ENCODE measurements at regions not wholly inside any gene's neighbourhood (a gene's known extent, or its start where the extent isn't known, plus 50 kb on each side); places are given as distances from the start of the nearest gene placed in this dataset.
"Not testable (repeated sequence)": the region's sequence is repeated elsewhere in the genome, so short reads cannot be mapped to it uniquely, and the experiment has no call there.

- no peak for DNase-seq
Measured at GRCh38 chr9:88875400-88876120, 115.7 kb upstream of the S1PR3 start.

GRCh38 chr9:88880199-88880598 lies 111.1 kb upstream of the S1PR3 start:
- no peak for DNase-seq

GRCh38 chr9:88884291-88884690 lies 107.0 kb upstream of the S1PR3 start:
- not testable (repeated sequence) for DNase-seq

GRCh38 chr9:88886762-88887161 lies 104.5 kb upstream of the S1PR3 start:
- not testable (repeated sequence) for DNase-seq

GRCh38 chr9:88889386-88889785 lies 101.9 kb upstream of the S1PR3 start:
- DNase-seq, result no peak

- no peak for DNase-seq
Measured at GRCh38 chr9:88890546-88890945, 100.7 kb upstream of the S1PR3 start.

GRCh38 chr9:88891040-88891439 lies 100.2 kb upstream of the S1PR3 start:
- DNase-seq, result no peak

GRCh38 chr9:88892724-88893123 lies 98.5 kb upstream of the S1PR3 start:
- DNase-seq, result no peak

- no peak for DNase-seq
Measured at GRCh38 chr9:88897081-88897480, 94.2 kb upstream of the S1PR3 start.

- DNase-seq, result no peak
Measured at GRCh38 chr9:88898039-88898720, 93.1 kb upstream of the S1PR3 start.

- no peak for DNase-seq
Measured at GRCh38 chr9:88905506-88905905, 85.8 kb upstream of the S1PR3 start.

- no peak for DNase-seq
Measured at GRCh38 chr9:88915916-88916315, 75.4 kb upstream of the S1PR3 start.

GRCh38 chr9:88916894-88917293 lies 74.4 kb upstream of the S1PR3 start:
- no peak for DNase-seq

- DNase-seq, result no peak
Measured at GRCh38 chr9:88917375-88917774, 73.9 kb upstream of the S1PR3 start.

- not testable (repeated sequence) for DNase-seq
Measured at GRCh38 chr9:88918537-88918936, 72.7 kb upstream of the S1PR3 start.

- DNase-seq, result no peak
Measured at GRCh38 chr9:88920645-88921044, 70.6 kb upstream of the S1PR3 start.

GRCh38 chr9:88922091-88922490 lies 69.2 kb upstream of the S1PR3 start:
- peak; percentile 57 for DNase-seq

GRCh38 chr9:88923092-88923491 lies 68.2 kb upstream of the S1PR3 start:
- no peak for DNase-seq

GRCh38 chr9:88923653-88924288 lies 67.5 kb upstream of the S1PR3 start:
- peak; percentile 10 for DNase-seq

GRCh38 chr9:88925481-88925880 lies 65.8 kb upstream of the S1PR3 start:
- no peak for DNase-seq

- DNase-seq, result no peak
Measured at GRCh38 chr9:88926781-88927505, 64.3 kb upstream of the S1PR3 start.

- no peak for DNase-seq
Measured at GRCh38 chr9:88927510-88927909, 63.8 kb upstream of the S1PR3 start.

GRCh38 chr9:88930716-88931115 lies 60.6 kb upstream of the S1PR3 start:
- DNase-seq, result no peak

Measured in CD4-positive, alpha-beta T cell treated with Interleukin-6 for 4 hours (primary cell).